GM12891 (cell line): ENCODE measurements at regions not wholly inside any gene's neighbourhood (a gene's known extent, or its start where the extent isn't known, plus 50 kb on each side); places are given as distances from the start of the nearest gene placed in this dataset.

Experiments used
- POLR2A ChIP-seq: IDR thresholded peaks from 2 replicates; pipeline ENCODE4 v1.6.1; 2011; ENCODE audit warnings: low read depth, low read length, control low read depth
- POLR2AphosphoS5 ChIP-seq: IDR thresholded peaks from 2 replicates; pipeline ENCODE4 v1.6.1; 2011; ENCODE audit warnings: low read depth, low read length, control low read depth
- TAF1 ChIP-seq: IDR thresholded peaks from 2 replicates; pipeline ENCODE4 v1.6.1; 2011; ENCODE audit warnings: low read depth, low read length, control low read depth

GRCh38 chr13:79871594-79871993 is 390.6 kb downstream of the NDFIP2 start:
- TF ChIP-seq POLR2A (no peak), POLR2AphosphoS5 (no peak), TAF1 (no peak)
